ENCODE measurements at regions not wholly inside any gene's neighbourhood (a gene's known extent, or its start where the extent isn't known, plus 50 kb on each side); places are given as distances from the start of the nearest gene placed in this dataset.
"Not testable (repeated sequence)": the region's sequence is repeated elsewhere in the genome, so short reads cannot be mapped to it uniquely, and the experiment has no call there.

GRCh38 chr7:81298951-81299666 is 380.3 kb upstream of the SEMA3C start:
- no peak for DNase-seq (ENCODE audit: low read depth in 4 of 4, low spot score in 3 of 4)

- no peak for DNase-seq (ENCODE audit: low read depth in 4 of 4, low spot score in 3 of 4)
These were observed 378.5 kb upstream of the SEMA3C start for GRCh38 chr7:81297317-81297716.

DNA sequence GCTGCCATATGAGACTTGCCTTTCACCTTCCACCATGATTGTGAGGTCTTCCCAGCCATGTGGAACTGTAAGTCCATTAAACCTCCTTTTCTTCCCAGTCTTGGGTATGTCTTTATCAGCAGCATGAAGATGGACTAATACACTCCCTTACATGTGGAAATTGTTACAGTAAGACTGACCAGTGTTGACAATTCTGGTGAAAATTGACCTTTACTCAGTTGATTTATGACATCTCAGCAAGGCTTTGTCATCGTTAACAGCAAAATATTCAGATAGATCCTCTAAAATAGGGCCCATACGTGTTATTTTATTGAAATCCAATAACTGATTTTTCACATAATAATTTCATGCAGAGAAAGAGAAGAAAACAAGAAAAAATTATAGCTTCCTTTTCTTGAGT is 377.9 kb upstream of the SEMA3C start:
- DNase-seq (ENCODE audit: low read depth in 4 of 4, low spot score in 3 of 4): no peak

DNA sequence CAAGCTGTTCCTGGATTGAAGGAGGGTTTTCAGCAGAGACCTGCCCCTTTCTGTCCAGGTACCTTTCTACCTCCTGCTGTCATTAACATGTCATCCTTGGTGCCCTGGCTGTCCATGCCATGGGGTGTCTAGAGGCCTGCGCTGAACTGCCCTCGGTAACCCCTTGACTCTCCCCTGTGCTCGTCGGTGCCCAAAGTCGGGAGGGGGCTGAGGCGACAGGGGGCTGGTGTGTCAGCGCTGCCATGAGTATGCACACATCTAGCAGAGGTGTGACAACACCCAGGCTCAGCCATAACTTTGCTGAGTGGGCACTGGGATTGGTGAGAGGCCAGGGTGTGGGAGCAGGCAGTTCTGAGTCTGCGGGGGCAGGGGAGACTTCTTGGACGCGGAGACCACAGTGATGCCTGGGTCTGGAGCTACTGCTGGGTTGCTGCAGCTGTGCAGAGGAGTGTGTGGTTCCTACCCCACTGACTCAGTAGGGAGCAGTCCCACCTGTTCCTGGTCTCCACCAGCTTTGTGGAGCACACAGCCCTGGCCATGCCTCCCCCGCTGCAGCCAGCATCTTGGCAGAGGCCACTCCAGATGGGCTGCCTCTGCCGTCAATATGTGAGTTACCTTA is 376.2 kb upstream of the SEMA3C start:
- no peak for DNase-seq (ENCODE audit: low read depth in 4 of 4, low spot score in 3 of 4)

DNA sequence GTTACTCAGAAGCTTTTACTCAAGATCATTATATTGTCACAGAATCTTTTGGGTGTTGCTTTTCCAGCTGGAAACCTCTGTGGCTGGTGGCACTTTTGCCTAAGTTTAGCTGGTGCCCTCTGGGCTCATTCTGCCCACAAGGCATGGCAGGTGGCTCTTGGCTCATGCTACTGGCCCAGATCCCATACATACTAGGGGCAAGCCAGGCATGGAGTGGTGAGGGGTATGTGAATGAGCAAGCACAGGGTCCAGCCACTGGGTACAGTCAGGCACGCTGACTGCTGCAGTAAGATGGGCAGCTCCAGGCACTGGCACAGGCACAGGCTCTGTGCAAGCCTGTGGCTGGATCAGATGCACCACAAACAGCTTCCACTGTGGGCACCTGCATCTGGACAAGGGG is 375.0 kb upstream of the SEMA3C start:
- no peak for DNase-seq (ENCODE audit: low read depth in 4 of 4, low spot score in 3 of 4)

DNA sequence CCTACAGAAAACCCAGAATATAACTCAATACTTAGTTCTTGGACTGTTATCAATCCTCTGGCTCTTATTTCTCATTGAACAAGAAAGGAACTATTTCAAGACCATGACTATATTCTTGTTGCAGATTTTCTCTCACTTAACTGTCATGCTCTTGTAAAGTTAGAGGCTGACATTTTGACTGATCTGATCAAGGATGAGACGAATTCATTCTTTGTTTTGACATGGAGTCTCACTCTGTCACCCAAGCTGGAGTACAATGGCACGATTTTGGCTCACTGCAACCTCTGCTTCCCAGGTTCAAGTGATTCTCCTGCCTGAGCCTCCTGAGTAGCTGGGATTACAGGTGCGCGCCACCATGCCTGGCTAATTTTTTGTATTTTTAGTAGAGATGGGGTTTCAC is 367.9 kb upstream of the SEMA3C start:
- not testable (repeated sequence) for DNase-seq (ENCODE audit: low read depth in 4 of 4, low spot score in 3 of 4)

- DNase-seq (ENCODE audit: low read depth in 4 of 4, low spot score in 3 of 4): no peak
These were observed 366.5 kb upstream of the SEMA3C start for GRCh38 chr7:81285142-81285871.

DNA sequence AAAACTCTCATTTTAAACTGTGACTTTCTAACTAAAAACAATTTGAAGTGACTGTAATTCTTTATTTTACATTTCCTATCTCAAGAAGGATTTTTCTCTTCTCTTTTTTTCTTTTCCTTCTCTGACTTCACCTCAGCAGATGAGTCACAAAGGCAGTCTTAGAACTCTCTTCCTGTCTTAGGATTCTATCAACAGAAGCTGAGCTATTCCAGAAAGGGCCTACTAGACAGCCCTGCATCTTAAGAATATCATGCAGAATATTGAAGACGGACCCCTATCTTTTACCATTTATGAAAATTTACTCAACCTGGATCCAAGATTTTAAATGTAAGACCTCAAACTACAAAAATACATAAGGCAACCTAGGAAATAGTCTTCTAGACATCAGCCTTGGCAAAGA is 365.7 kb upstream of the SEMA3C start:
- no peak for DNase-seq (ENCODE audit: low read depth in 4 of 4, low spot score in 3 of 4)

DNA sequence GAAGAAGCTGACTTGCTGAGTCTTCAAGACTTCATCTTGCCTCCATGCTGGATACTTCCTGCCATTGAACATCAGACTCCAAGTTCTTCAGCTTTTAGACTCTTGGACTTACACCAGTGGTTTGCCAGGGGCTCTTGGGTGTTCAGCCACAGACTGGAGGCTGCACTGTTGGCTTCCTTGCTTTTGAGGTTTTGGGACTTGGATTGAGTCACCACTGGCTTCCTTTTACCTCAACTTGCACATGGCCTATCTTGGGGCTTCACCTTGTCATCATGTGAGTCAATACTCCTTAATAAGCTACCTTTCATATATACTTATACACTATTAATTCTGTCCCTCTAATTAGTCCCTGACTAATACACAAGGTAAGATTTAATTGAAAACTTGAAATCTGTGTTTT is 361.7 kb upstream of the SEMA3C start:
- no peak for DNase-seq (ENCODE audit: low read depth in 4 of 4, low spot score in 3 of 4)

DNA sequence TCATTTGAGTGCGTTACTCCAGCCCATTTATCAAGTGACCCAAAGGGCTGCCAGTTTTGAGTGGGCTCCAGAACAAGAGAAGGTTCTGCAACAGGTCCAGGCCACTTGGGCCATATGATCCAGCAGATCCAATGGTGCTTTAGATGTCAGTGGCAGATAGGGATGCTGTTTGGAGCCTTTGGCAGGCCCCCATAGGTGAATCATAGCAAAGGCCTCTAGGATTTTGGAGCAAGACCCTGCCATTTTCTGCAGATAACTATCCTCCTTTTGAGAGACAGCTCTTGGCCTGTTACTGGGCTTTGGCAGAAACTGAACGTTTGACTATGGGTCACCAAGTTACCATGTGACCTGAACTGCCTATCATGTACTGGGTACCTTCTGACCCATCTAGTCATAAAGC is 358.8 kb upstream of the SEMA3C start:
- no peak for DNase-seq (ENCODE audit: low read depth in 4 of 4, low spot score in 3 of 4)

- no peak for DNase-seq (ENCODE audit: low read depth in 4 of 4, low spot score in 3 of 4)
These were observed 354.9 kb upstream of the SEMA3C start for GRCh38 chr7:81273601-81274397.

- DNase-seq (ENCODE audit: low read depth in 4 of 4, low spot score in 3 of 4): no peak
These were observed 353.3 kb upstream of the SEMA3C start for GRCh38 chr7:81272176-81272575.

DNA sequence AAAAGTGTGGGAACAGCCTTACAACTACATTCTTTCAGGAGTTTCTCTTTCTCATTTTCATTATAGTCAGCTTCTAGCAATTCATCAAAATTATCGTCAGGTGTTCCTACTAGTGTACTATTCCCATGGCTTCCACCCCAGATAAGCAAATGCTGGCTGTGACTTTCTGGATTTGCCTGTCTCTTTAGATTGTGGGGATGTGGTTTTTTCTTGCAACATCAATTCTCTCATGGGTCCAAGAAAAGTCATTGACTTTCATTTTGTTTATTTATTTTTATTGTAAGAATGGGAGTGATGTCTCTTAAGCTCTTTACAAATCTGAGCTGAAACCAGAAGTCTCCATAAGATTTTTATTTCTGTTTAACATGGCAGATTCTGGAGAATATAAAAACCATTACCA is 349.7 kb upstream of the SEMA3C start:
- no peak for DNase-seq (ENCODE audit: low read depth in 4 of 4, low spot score in 3 of 4)

- DNase-seq (ENCODE audit: low read depth in 4 of 4, low spot score in 3 of 4): no peak
These were observed 348.7 kb upstream of the SEMA3C start for GRCh38 chr7:81267508-81267907.

GRCh38 chr7:81264116-81264515 is 345.3 kb upstream of the SEMA3C start:
- DNase-seq (ENCODE audit: low read depth in 4 of 4, low spot score in 3 of 4): no peak

DNA sequence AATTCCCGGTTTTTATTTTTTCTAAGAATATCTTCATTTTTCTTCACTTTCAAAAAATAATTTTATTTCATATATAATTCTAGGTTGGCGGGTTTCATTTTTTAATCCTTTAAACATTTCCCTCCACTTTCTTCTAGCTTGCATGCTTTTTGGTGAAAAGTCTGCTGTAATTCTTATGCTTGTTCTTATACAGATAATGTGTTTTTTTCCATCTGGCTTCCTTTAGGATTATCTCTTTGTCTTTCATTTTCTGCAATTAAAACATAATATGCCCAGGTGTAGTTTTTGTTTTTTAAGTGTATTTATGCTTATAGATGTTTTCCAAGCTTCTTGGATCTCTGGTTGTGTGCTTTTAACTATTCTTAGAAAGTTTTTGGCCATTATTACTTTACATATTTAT is 341.3 kb upstream of the SEMA3C start:
- no peak for DNase-seq (ENCODE audit: low read depth in 4 of 4, low spot score in 3 of 4)

- no peak for DNase-seq (ENCODE audit: low read depth in 4 of 4, low spot score in 3 of 4)
These were observed 338.1 kb upstream of the SEMA3C start for GRCh38 chr7:81256991-81257390.

DNA sequence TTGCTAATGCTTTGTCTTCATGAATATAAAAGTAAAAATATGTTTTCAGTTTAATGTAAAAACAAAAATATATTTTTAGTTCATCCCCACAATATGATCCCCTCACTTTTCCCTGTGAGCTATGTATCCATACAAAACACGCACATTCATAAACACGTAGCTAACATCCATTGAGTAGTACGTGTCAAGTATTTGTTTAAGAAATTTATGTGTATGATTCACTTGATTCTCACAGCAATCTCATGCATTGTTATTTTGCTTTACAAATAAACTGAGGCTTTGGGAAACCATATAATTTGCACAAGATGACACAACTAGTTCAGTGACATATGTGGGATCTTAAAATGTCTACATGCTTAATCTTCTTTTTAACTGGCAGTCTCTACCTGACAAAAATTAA is 329.6 kb upstream of the SEMA3C start:
- no peak for DNase-seq (ENCODE audit: low read depth in 4 of 4, low spot score in 3 of 4)

GRCh38 chr7:81247364-81247763 is 328.5 kb upstream of the SEMA3C start:
- DNase-seq (ENCODE audit: low read depth in 4 of 4, low spot score in 3 of 4): not testable (repeated sequence)

DNA sequence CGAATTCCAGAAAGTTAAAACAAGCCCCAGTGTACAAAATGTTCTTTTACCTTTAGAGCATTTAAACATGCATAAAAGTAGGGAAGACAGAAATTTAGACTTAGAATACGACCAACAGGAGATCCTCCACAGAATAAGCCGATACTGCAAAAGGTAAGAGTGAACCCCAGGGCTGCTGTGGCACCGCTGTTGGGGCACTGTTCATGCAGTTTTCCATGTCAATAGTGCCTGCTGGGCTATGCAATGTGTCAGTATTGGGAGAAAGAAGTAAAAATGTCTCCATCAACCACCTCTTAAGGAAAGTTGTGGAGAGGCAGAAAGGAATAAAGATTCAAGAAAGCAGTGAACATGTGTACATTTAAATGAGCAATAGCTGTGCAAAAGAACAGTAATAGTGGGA is 326.5 kb upstream of the SEMA3C start:
- DNase-seq (ENCODE audit: low read depth in 4 of 4, low spot score in 3 of 4): no peak

- DNase-seq (ENCODE audit: low read depth in 4 of 4, low spot score in 3 of 4): no peak
These were observed 325.4 kb upstream of the SEMA3C start for GRCh38 chr7:81244224-81244623.
